MM.1S (cell line): ENCODE measurements at regions not wholly inside any gene's neighbourhood (a gene's known extent, or its start where the extent isn't known, plus 50 kb on each side); places are given as distances from the start of the nearest gene placed in this dataset.

Source experiments
- EZH2 ChIP-seq: fragments of 300-600 bp; sonication (generic); optimal IDR thresholded peaks from 2 replicates; pipeline ENCODE3; 2017; ENCODE audit warnings: low read depth, mild to moderate bottlenecking, antibody characterized with exemption, low read length, mixed read lengths
- EZH2phosphoT487 ChIP-seq: fragments of 300-600 bp; sonication (generic); IDR thresholded peaks from 2 replicates; pipeline ENCODE4 v1.6.1; 2018; ENCODE audit warnings: antibody characterized with exemption, low read length
- TF ChIP-seq, protein P1 (sequence below): fragments of 300-600 bp; sonication (generic); IDR thresholded peaks from 2 replicates; pipeline ENCODE4 v1.5.1; 2016; ENCODE audit warnings: antibody characterized with exemption, low read length, mixed read lengths

DNA sequence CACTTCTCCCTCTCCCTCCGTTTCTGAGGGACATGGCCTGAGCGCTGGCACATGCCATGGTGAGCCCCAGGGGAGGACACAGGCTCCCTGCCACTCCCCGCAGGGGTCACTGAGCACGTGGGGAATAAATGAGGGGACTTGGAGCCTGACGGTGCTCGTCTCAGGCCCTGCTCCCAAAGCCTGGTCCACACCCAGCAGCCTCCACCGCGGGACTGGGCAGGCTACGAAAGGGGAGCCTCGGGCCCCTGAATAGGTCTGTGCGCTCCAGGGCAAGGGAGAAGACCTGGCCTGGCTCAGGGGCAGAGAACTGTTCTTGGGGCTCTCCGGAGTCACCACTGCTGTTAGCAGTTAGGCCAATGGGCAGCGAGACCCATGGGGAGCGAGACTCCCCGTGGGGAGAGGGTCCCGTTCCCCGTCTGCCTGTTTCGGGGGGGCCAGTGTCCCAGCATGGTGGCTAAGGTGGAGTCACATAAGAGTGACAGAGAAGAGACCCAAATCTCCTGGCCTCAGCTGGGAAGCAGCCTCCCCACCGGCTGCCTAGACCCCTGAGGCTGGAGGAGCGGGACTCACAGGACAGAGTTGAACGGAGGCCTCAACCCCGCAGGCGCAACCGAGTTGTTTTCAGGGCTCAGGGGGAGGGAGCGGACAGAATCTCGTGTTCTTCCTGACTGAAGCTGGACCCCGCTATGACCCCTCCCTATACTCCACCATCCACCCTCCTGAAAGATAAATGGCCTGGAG is 329.8 kb upstream of the SFSWAP start:
- TF ChIP-seq, protein P1, sequence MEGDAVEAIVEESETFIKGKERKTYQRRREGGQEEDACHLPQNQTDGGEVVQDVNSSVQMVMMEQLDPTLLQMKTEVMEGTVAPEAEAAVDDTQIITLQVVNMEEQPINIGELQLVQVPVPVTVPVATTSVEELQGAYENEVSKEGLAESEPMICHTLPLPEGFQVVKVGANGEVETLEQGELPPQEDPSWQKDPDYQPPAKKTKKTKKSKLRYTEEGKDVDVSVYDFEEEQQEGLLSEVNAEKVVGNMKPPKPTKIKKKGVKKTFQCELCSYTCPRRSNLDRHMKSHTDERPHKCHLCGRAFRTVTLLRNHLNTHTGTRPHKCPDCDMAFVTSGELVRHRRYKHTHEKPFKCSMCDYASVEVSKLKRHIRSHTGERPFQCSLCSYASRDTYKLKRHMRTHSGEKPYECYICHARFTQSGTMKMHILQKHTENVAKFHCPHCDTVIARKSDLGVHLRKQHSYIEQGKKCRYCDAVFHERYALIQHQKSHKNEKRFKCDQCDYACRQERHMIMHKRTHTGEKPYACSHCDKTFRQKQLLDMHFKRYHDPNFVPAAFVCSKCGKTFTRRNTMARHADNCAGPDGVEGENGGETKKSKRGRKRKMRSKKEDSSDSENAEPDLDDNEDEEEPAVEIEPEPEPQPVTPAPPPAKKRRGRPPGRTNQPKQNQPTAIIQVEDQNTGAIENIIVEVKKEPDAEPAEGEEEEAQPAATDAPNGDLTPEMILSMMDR, result no peak
- TF ChIP-seq EZH2 (no peak), EZH2phosphoT487 (no peak)
